Activated CD8-positive, alpha-beta T cell treated with anti-CD3 and anti-CD28 coated beads for 36 hours (primary cell): ENCODE measurements at regions not wholly inside any gene's neighbourhood (a gene's known extent, or its start where the extent isn't known, plus 50 kb on each side); places are given as distances from the start of the nearest gene placed in this dataset.

Source experiments
- ATAC-seq: fragments of 200-7000 bp; cut with Tn5 transposase; one replicate; pipeline ENCODE4 v1.10.0; 2021; ENCODE audit warnings: mild to moderate bottlenecking, moderate library complexity
- CTCF ChIA-PET: fragments of 350-600 bp; sonication (Branson Sonifier 250); formaldehyde crosslinking; loops from one replicate; lab custom pipeline; 2021; ENCODE audit warnings: antibody characterized with exemption; lab: Charles Lee
- POLR2A ChIA-PET: fragments of 350-600 bp; sonication (Branson Sonifier 250); formaldehyde crosslinking; loops from one replicate; lab custom pipeline; 2021; ENCODE audit warnings: antibody characterized with exemption; lab: Charles Lee
- DNase-seq: peaks from one replicate; pipeline ENCODE4 v3.0.0-alpha.2; 2020
- H3K27ac Mint-ChIP-seq: one replicate; pipeline ENCODE4 v1.8.0; 2021; ENCODE audit warnings: mild to moderate bottlenecking, mixed read lengths
- H3K27me3 Mint-ChIP-seq: one replicate; pipeline ENCODE4 v1.8.0; 2021; ENCODE audit warnings: mixed read lengths
- H3K36me3 Mint-ChIP-seq: one replicate; pipeline ENCODE4 v1.8.0; 2021; ENCODE audit warnings: low read depth, mixed read lengths
- H3K4me1 Mint-ChIP-seq: one replicate; pipeline ENCODE4 v1.8.0; 2021; ENCODE audit warnings: low read depth, mixed read lengths
- H3K4me3 Mint-ChIP-seq: one replicate; pipeline ENCODE4 v1.8.0; 2021; ENCODE audit warnings: mild to moderate bottlenecking, moderate library complexity, mixed read lengths
- H3K9me3 Mint-ChIP-seq: one replicate; pipeline ENCODE4 v1.8.0; 2021; ENCODE audit warnings: mixed read lengths
- CTCF ChIP-seq: fragments of 200-600 bp; IDR thresholded peaks from one replicate; pipeline ENCODE4 v1.8.0; 2022; ENCODE audit warnings: antibody characterized with exemption, mild to moderate bottlenecking
- intact Hi-C: fragments of 100-400 bp; cut with micrococcal nuclease; formaldehyde crosslinking; loops from one replicate; pipeline ENCODE4 v1.10.0; 2022

- Mint-ChIP-seq H3K27me3 (no peaks in the 10 kb centered on the region), H3K4me3 (no peak overlapping the region), H3K9me3 (no peaks in the 10 kb centered on the region), H3K27ac (no peak overlapping the region), H3K4me1 (no peaks in the 10 kb centered on the region), H3K36me3 (no peaks in the 10 kb centered on the region)
- ATAC-seq (no peak), DNase-seq (no peak)
- CTCF ChIA-PET, result no interaction called here
- intact Hi-C loops, result no loop called here
- POLR2A ChIA-PET, result no interaction called here
- no peak for TF ChIP-seq CTCF
Measured at GRCh38 chr4:110955748-110956147, 332.9 kb upstream of the PITX2 start.

- Mint-ChIP-seq H3K9me3 (no peaks in the 10 kb centered on the region), H3K4me3 (no peak overlapping the region), H3K27me3 (no peaks in the 10 kb centered on the region), H3K36me3 (no peaks in the 10 kb centered on the region), H3K27ac (no peak overlapping the region), H3K4me1 (no peaks in the 10 kb centered on the region)
- intact Hi-C loops, result no loop called here
- ATAC-seq (no peak), DNase-seq (no peak)
- no peak for TF ChIP-seq CTCF
- CTCF ChIA-PET, result no interaction called here
- POLR2A ChIA-PET, result no interaction called here
Measured at GRCh38 chr4:110959041-110959643, 336.3 kb upstream of the PITX2 start.

GRCh38 chr4:110961066-110961465 is 338.2 kb upstream of the PITX2 start:
- no peak overlapping the region for H3K27ac Mint-ChIP-seq
- no peaks in the 10 kb centered on the region for H3K27me3 Mint-ChIP-seq
- no peak for DNase-seq
- no peaks in the 10 kb centered on the region for H3K36me3 Mint-ChIP-seq
- no peak for ATAC-seq
- intact Hi-C loops, result no loop called here
- ChIA-PET CTCF (no interaction called here), POLR2A (no interaction called here)
- no peak overlapping the region for H3K4me3 Mint-ChIP-seq
- H3K4me1 Mint-ChIP-seq, result no peaks in the 10 kb centered on the region
- no peak for TF ChIP-seq CTCF
- H3K9me3 Mint-ChIP-seq, result no peaks in the 10 kb centered on the region

- ATAC-seq (no peak), DNase-seq (no peak)
- Mint-ChIP-seq H3K4me3 (no peak overlapping the region), H3K36me3 (no peaks in the 10 kb centered on the region), H3K4me1 (no peaks in the 10 kb centered on the region), H3K9me3 (no peaks in the 10 kb centered on the region), H3K27ac (no peak overlapping the region), H3K27me3 (no peaks in the 10 kb centered on the region)
- CTCF ChIA-PET, result no interaction called here
- intact Hi-C loops, result no loop called here
- POLR2A ChIA-PET, result no interaction called here
- no peak for TF ChIP-seq CTCF
Measured at GRCh38 chr4:110962616-110963015, 339.7 kb upstream of the PITX2 start.

GRCh38 chr4:110963662-110964280 is 340.9 kb upstream of the PITX2 start:
- Mint-ChIP-seq H3K9me3 (no peaks in the 10 kb centered on the region), H3K4me3 (no peak overlapping the region), H3K27ac (no peak overlapping the region), H3K27me3 (no peaks in the 10 kb centered on the region), H3K4me1 (no peaks in the 10 kb centered on the region), H3K36me3 (no peaks in the 10 kb centered on the region)
- ChIA-PET CTCF (no interaction called here), POLR2A (no interaction called here)
- DNase-seq (no peak), ATAC-seq (no peak)
- intact Hi-C loops, result no loop called here
- no peak for TF ChIP-seq CTCF
